OCI-LY1 (cell line): ENCODE measurements at regions not wholly inside any gene's neighbourhood (a gene's known extent, or its start where the extent isn't known, plus 50 kb on each side); places are given as distances from the start of the nearest gene placed in this dataset.

ENCODE experiments used
- EZH2 ChIP-seq: fragments of 200-600 bp; sonication (generic), shearing (Covaris generic); IDR thresholded peaks from 2 replicates; pipeline ENCODE4 v1.8.0; 2017; ENCODE audit warnings: borderline replicate concordance, mixed run types, mild to moderate bottlenecking, antibody characterized with exemption, low read length, moderate library complexity, mixed read lengths
- TF ChIP-seq, protein P1 (sequence below): fragments of 200-600 bp; sonication (generic), shearing (Covaris generic); IDR thresholded peaks from 2 replicates; pipeline ENCODE4 v1.5.1; 2017; ENCODE audit warnings: mild to moderate bottlenecking, antibody characterized with exemption, low read length, moderate library complexity, mixed read lengths

DNA sequence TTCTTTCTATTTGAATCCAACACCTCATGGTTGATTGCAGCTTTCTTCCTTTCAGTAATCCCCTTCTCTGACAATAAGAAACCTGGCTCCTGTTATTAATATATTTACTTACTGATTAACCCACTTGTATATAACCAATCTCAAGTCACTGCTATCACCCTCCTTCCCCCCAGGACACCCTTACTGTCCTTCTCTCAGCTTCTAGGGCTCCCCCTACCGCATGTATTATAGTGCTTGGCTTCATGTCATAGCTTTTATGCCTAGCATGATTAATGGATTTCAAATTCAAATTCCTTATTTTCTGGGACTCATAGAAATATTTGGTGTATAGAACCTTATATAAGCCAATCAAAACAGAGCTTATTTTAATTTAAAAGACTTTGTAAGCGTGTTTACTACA lies 75.7 kb upstream of the BNIP2 start:
- TF ChIP-seq EZH2: no peak
- TF ChIP-seq, protein P1, sequence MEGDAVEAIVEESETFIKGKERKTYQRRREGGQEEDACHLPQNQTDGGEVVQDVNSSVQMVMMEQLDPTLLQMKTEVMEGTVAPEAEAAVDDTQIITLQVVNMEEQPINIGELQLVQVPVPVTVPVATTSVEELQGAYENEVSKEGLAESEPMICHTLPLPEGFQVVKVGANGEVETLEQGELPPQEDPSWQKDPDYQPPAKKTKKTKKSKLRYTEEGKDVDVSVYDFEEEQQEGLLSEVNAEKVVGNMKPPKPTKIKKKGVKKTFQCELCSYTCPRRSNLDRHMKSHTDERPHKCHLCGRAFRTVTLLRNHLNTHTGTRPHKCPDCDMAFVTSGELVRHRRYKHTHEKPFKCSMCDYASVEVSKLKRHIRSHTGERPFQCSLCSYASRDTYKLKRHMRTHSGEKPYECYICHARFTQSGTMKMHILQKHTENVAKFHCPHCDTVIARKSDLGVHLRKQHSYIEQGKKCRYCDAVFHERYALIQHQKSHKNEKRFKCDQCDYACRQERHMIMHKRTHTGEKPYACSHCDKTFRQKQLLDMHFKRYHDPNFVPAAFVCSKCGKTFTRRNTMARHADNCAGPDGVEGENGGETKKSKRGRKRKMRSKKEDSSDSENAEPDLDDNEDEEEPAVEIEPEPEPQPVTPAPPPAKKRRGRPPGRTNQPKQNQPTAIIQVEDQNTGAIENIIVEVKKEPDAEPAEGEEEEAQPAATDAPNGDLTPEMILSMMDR: peak; percentile 23; the same call in 1 of the 2 replicates
